Medulla oblongata (tissue), 1 donor: ENCODE measurements at regions not wholly inside any gene's neighbourhood (a gene's known extent, or its start where the extent isn't known, plus 50 kb on each side); places are given as distances from the start of the nearest gene placed in this dataset.

Experiments used
- DNase-seq: peaks from one replicate; pipeline ENCODE4 v3.0.0-alpha.2; 2015; ENCODE audit errors: extremely low spot score

DNA sequence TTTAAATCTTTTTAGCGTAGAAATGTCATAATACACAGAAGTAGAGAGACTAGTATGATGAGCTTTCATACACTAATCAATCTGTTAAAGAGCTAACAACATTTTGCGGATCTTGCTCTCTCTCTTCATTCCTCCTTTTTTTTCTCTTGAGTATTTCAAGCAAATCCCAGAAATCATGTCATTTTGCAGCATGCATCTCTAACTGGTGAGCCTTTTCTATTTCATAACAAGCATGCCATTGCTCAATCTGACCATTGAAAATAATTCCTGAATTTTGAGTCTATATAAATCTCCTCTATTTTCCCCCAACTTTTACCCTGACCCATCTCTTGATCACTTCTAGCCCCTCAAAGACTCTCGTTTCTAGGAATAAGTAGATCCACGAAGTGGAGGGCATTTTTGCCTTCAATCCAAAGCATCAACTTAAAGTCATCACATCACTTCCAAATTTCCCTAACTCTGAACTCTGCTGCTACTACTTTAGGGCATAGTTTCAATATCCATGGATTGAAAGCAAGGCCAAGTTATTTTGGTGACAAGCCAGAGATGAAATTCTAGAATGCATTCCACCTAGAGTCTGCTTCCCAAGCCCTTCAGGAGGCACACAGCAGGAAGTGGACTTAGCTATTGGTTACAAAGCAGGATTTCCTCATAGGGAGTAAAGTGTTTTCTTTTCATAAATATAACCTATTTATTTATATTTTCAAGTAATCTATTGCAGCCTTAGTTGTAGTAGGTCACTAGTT lies 253.5 kb upstream of the ZPLD1 start:
- no peak for DNase-seq

GRCh38 chr3:102182162-102182561 lies 252.7 kb upstream of the ZPLD1 start:
- no peak for DNase-seq

- no peak for DNase-seq
Measured at GRCh38 chr3:102183186-102183585, 251.6 kb upstream of the ZPLD1 start.

GRCh38 chr3:102183623-102184022 lies 251.2 kb upstream of the ZPLD1 start:
- no peak for DNase-seq

DNA sequence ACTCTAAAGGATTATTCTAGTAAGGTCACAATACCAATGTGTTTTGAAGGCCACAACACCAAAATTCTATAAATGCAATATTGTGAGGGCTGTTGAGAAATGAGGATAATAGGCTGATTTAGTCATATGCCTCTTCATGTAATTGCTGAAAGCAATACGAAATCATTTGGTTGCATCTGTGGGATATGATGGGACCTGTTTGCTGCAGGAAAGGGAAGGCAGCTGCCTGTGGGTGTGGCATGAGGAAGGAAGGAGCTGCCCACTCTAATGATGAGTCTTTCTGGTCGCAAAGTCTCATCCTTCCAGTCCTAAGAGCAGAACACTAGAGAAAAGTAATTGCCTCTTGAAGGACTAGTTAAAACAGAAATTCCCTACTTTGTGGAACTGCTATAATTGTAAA lies 245.3 kb upstream of the ZPLD1 start:
- no peak for DNase-seq

- DNase-seq = no peak
Measured at GRCh38 chr3:102189956-102190723, 244.7 kb upstream of the ZPLD1 start.

DNA sequence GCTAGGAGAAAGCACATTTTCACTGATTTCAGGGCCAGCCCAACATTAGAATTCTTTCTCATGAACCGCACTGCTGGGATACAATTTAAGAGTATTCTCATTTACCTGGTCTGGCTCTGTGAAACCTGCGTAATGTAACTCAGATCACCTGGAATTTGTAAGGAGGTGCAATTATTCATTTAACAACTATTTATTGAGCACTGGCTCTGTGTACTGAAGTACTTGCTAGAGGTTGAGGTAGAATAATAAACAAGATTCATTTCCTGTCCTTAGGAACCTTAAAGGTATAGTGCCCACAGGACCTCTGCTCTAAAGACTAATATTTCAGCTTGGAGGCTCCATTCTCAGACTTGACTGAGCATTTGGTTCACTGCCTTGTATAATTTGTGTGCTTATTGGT lies 242.2 kb upstream of the ZPLD1 start:
- DNase-seq = no peak

GRCh38 chr3:102193255-102193654 lies 241.6 kb upstream of the ZPLD1 start:
- DNase-seq = no peak

GRCh38 chr3:102194001-102194400 lies 240.8 kb upstream of the ZPLD1 start:
- no peak for DNase-seq

- DNase-seq = no peak
Measured at GRCh38 chr3:102194760-102195159, 240.1 kb upstream of the ZPLD1 start.

GRCh38 chr3:102195198-102195948 lies 239.4 kb upstream of the ZPLD1 start:
- no peak for DNase-seq

DNA sequence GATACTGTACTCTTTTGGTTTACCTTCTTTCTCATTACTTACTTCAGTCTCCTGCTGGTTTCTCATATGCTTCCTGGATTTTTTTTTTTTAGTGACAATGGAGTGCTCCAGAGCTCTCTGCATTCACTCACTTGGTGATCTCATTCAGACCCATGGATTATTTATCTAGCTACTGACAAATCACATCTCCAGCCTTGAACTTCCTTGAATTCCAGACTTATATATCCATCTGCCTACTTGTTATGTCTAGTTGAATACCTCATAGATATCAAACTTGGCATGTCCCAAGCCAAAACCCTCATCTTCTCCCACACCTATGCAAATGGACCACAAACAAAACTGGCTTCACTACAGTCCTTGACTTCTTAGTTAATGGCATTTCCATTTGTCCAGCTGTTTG lies 234.7 kb upstream of the ZPLD1 start:
- no peak for DNase-seq

- DNase-seq = no peak
Measured at GRCh38 chr3:102200560-102200959, 234.3 kb upstream of the ZPLD1 start.

GRCh38 chr3:102205647-102206046 lies 229.2 kb upstream of the ZPLD1 start:
- peak; percentile 54 for DNase-seq

- peak; percentile 38 for DNase-seq
Measured at GRCh38 chr3:102206511-102207031, 228.2 kb upstream of the ZPLD1 start.

DNA sequence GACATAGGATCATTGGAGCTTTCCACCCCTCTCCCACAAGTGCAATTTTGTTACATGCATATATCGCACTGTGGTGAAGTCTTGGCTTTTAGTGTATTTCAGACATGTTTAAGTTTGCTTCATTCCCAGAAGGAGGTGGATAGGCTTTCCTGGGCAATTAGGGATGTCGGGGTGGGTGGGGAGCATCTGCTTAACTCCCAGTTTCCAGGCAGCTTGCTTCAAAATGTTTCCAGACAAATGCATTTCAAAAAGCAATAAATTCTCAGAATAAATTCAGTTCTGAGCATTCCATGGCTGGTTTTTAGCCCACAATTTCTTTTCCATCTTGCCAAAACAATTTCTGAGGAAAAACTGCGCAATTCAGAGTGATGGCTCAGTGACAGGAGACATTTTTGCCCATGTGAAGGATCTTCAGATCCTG lies 227.7 kb upstream of the ZPLD1 start:
- DNase-seq = no peak

- no peak for DNase-seq
Measured at GRCh38 chr3:102215166-102215565, 219.6 kb upstream of the ZPLD1 start.

DNA sequence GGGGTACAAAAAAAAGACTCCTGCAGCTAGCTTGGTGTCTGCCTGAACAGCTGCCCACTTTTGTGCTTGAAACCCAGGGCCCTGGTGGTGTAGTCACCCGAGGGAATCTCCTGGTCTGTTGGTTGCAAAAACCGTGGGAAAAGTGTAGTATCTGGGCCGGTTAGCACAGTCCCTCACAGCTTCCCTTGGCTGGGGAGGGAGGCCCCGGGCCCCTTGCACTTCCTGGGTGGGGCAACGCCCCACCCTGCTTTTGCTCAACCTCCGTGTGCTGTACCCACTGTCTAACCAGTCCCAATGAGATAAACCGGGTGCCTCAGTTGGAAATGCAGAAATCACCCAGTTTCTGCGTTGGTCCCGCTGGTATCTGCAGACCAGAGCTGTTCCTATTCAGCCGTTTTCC lies 211.7 kb upstream of the ZPLD1 start:
- DNase-seq = no peak

GRCh38 chr3:102224171-102224570 lies 210.6 kb upstream of the ZPLD1 start:
- DNase-seq = peak; percentile 13

DNA sequence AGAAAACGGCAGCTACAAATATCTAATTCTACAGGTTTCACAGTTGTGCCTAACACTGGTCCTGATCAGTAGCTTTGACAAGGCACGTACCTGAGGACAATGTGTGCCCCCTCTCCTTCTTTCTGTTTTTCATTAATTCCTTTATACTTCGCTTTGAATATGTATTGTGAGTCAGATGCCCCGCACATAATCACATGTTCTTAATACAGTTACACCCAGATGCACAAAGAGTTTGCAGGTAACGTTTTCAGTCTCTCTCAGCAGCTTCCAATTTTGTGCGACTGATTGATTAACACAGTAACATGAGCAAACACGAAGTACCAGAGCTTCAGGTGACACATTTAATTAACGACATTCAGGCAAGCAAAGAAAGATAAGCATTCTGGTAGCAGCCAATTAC lies 209.8 kb upstream of the ZPLD1 start:
- DNase-seq = no peak

DNA sequence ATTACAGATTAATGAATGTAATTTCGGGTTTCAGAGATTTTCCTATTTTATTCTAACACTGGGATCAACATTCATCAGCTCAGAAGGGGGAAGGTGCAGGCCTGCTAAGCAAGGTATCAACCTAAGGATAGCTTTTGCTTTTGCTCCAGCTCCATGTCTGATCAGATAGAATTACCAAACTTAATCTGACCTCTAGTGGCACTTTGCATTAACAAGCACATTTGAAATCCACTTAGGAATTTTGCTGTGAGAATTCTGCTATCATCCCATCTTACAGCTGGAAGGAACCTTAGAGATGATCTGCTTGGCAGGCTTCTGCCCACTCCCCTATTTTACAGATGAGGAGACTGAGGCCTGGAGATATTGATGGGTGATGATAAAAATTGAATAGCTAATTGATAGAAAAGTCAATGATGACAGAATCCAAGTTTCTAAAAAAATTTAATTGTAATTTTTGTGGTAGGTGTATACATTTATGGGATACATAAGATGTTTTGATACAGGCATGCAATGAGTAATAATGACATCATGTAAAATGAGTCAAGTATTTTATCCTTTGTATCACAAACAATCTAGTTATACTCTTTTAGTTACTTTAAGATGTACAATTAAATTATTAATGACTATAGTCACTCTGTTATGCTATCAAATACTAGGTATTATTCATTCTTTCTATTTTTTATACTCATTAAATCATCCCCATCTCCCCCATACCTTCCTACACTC lies 209.2 kb upstream of the ZPLD1 start:
- peak; percentile 70 for DNase-seq

DNA sequence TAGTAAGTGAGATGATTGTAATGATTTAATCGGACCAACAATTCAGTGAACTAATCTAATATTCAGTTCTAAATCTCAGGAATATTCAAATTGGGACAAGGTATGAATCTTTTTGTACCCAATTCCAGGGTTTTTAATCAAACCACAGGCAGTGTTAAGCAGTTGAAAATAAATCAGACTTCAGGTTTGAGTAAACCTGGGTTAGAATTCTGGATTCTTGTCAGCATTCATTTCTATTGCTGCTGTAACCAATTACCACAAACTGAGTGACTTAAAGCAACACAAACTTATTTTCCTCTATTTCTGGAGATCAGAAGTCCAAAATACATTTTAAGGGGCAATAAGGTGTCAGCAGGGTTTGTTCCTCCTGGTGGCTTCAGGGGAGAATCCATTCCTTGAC lies 208.4 kb upstream of the ZPLD1 start:
- no peak for DNase-seq
